Gastrocnemius medialis (tissue), 4 donors: ENCODE measurements at regions not wholly inside any gene's neighbourhood (a gene's known extent, or its start where the extent isn't known, plus 50 kb on each side); places are given as distances from the start of the nearest gene placed in this dataset.

Experiments
- CTCF ChIP-seq, 5 experiments: fragments of 450-650 bp in 3 of 5; fragments of 200-600 bp in 2 of 5; sonication (generic) in 2 of 5; IDR thresholded peaks in 4 of 5; conservative IDR thresholded peaks in 1 of 5; 1 replicate in 4 of 5; 2 replicates in 1 of 5; pipeline ENCODE4 v1.5.1; 2016 to 2019; ENCODE audit warnings: antibody characterized with exemption in 5 of 5, mild to moderate bottlenecking in 3 of 5, moderate library complexity in 3 of 5
- POLR2A ChIP-seq, 2 donors: fragments of 450-650 bp; IDR thresholded peaks; one replicate each; pipeline ENCODE4 v1.6.1; 2017; ENCODE audit warnings: antibody characterized with exemption in 2 of 2, mild to moderate bottlenecking in 2 of 2, moderate library complexity in 2 of 2

- TF ChIP-seq POLR2A (IDR thresholded peaks at IDR 0.05), result no peak
- TF ChIP-seq CTCF (IDR thresholded peaks at IDR 0.05 in 4 of 5, conservative IDR thresholded peaks at IDR 0.05 in 1 of 5), result no peak
Measured at GRCh38 chr11:115054570-115055538, 376.5 kb downstream of the NXPE2 start.
